IPS DF 4.7 (cell line): ENCODE measurements at regions not wholly inside any gene's neighbourhood (a gene's known extent, or its start where the extent isn't known, plus 50 kb on each side); places are given as distances from the start of the nearest gene placed in this dataset.

Experiments
- DNase-seq: peaks from one replicate; pipeline ENCODE4 v3.0.0-alpha.2; 2013; ENCODE audit warnings: low spot score; ENCODE audit errors: extremely low read depth

DNA sequence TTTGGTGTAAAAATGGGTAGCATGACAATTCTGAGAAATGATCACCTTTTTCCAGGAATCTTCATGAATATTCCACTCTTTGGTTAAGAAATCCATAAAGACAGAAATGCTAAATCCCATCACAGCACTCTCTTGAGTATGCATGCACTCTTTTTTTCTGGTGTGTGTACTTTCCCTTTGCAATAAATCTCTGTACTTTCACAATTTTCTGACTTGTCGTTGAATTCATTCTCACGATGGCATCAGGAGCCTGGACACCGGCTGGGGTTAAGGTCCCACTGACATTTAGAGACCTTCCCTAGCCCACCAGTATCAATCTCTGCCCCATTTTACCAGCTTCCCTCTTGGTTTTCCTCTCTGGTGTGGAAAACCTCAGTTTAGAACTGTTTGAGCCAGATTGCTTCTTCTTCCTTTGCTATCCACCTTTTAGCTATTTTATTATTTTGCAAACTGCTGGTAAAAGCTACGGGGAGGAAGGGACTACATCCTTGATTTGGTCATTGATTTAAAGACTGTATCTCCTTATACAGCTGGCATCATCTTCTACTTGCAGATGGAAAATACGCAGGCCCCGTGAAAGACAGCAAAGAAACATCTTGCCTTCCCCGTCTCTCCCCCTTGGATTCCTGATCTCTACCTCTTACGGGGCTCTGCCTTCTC is 59.9 kb upstream of the ZFR start:
- no peak for DNase-seq

- no peak for DNase-seq
Measured at GRCh38 chr5:32503261-32503660, 58.7 kb upstream of the ZFR start.

GRCh38 chr5:32501071-32502002 is 56.8 kb upstream of the ZFR start:
- no peak for DNase-seq

DNA sequence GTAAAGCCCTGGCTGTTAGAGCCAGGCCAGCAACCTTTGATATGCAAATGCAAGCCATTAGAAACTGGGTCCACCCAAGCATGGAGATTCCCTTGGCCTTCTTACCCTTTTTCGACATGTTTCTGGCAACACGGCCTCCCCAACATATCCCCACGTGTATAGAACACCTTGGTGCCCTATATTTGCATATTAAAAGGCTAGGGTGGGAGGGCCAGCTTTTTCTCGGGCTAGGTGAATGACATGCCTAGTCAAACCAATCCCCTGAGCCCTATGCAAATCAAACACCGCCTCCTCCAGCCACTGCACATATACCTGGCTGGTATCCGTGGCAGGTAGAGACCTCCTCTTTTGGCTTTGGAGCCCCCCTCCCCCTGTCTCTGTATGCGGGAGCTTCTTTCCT is 55.6 kb upstream of the ZFR start:
- DNase-seq, result peak; percentile 22

DNA sequence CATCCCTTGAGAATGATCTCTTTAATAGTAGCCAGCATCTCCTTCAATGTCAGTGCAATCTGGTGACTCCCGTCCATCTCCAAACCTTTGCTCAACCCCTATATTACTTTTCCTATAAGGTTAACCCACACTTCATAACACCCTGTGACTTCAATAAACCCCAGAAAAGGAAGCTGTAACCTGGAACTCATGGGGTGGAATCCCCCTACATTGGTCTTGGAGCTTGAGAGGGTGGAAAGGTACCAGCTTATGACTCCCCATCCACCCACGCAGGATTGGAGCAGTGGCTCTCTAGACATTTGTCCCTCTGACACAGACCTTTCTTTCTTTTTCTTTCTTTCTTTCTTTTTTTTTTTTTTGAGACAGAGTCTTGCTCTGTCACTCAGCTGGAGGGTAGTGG is 54.7 kb upstream of the ZFR start:
- DNase-seq, result no peak

GRCh38 chr5:32498484-32498883 is 53.9 kb upstream of the ZFR start:
- DNase-seq, result no peak

DNA sequence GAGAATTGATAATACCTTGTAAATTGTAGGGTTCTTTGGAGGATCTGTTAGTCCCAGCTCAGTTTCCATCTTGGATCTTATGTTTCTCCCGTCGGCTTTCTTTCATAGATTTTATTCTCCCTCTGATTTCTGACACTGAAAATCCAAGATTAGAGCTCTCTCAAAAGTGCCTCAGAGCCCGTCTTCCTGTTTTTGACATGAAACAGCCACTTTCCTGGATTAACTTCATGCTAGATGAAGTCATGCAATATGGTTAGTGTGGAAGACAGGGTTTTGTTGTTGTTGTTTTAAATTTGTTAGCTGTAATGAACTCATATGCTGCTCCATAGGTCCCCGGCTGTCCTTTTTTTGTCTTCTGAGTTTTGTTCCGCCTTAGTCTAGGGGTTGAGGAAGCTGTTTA is 51.6 kb upstream of the ZFR start:
- DNase-seq, result no peak

DNA sequence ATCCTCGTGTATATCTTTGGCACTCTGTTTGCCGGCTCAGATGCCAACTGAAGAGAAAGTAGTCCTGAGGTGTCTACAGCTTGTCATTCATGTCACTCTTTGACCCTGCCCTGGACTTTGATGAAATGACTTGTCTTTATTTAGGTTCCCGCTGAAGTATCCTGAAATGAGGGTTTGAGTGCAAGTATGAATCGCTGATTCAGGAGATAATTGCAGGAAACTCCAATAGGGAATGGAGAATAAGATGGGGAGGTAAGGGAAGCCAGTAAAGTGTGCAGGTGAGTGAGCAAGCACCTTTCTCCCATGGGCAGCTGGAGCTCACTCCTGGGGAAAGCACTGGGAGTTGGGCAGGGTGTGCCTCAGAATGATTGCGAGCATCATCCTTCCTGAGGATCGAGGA is 50.3 kb upstream of the ZFR start:
- DNase-seq, result no peak
